Fibroblast of villous mesenchyme (primary cell): ENCODE measurements at regions not wholly inside any gene's neighbourhood (a gene's known extent, or its start where the extent isn't known, plus 50 kb on each side); places are given as distances from the start of the nearest gene placed in this dataset.

Source experiments
- DNase-seq: peaks from one replicate; pipeline ENCODE4 v3.0.0-alpha.2; 2010; ENCODE audit warnings: low read depth
- H3K4me3 ChIP-seq: 2 replicates; pipeline ENCODE4 v1.5.1; 2011; ENCODE audit warnings: low read depth, mild to moderate bottlenecking, low read length
- TF ChIP-seq, protein P1 (sequence below): IDR thresholded peaks from 2 replicates; pipeline ENCODE4 v1.5.1; 2012; ENCODE audit warnings: low read depth, mild to moderate bottlenecking, low read length; ENCODE audit not compliant: insufficient read depth

DNA sequence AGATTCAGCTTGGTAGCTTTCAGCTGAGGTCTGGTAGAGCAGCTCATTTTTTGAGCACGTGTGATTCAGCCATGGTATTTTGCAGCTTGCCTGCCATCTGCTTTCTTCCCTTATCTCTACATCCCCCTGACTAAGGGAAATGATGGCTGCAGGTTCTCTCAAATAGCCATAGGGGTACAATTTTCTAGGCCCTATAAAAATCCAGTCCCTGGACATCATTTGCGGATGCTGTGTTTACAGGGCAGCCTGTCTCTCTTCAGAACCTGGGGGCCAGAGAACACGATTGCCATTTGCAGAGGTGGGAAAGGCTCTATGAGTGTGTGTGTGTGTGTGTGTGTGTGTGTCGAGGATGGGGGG lies 442.7 kb upstream of the MEIS1 start:
- H3K4me3 ChIP-seq: no peak overlapping the region
- no peak for DNase-seq
- TF ChIP-seq, protein P1, sequence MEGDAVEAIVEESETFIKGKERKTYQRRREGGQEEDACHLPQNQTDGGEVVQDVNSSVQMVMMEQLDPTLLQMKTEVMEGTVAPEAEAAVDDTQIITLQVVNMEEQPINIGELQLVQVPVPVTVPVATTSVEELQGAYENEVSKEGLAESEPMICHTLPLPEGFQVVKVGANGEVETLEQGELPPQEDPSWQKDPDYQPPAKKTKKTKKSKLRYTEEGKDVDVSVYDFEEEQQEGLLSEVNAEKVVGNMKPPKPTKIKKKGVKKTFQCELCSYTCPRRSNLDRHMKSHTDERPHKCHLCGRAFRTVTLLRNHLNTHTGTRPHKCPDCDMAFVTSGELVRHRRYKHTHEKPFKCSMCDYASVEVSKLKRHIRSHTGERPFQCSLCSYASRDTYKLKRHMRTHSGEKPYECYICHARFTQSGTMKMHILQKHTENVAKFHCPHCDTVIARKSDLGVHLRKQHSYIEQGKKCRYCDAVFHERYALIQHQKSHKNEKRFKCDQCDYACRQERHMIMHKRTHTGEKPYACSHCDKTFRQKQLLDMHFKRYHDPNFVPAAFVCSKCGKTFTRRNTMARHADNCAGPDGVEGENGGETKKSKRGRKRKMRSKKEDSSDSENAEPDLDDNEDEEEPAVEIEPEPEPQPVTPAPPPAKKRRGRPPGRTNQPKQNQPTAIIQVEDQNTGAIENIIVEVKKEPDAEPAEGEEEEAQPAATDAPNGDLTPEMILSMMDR: no peak

DNA sequence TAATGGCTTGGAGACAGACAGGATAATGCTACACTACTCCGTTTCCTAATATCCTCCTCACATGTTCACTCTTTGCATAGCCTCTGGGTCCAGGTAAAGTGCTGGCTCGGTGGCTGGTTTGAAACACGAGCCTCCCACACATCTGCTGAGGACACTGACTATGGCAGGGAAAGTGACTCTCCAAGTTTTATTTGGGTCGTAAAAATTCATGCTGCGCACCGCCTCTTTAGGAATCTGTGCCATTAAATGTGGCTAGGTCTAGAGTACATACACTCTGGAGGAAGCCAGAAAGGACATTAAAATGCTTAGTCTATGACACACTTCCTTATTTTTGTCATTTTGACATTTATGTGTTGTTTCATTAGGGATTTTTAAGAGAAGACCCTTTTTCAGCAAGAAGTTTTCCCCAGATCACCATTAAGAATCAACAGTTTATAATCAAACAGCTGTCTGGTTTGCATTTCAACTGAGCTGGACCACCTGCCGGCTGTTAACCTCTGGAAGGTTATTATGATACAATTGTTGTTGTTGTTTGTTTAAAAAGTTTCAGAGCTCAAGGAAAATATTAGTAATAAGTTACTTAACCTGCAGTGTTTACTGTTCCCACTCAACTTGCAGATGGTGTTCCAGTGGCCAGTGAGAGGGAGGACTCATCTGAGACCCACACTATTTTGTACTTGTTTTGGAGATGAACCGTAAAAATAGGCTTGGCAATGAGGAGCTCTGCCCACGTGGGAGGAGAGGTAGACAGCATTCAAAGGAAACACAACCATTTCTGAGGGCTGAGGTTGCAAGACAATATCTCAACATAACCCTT lies 443.3 kb upstream of the MEIS1 start:
- peak; percentile 28 for DNase-seq
- no peak overlapping the region for H3K4me3 ChIP-seq
- TF ChIP-seq, protein P1: no peak

DNA sequence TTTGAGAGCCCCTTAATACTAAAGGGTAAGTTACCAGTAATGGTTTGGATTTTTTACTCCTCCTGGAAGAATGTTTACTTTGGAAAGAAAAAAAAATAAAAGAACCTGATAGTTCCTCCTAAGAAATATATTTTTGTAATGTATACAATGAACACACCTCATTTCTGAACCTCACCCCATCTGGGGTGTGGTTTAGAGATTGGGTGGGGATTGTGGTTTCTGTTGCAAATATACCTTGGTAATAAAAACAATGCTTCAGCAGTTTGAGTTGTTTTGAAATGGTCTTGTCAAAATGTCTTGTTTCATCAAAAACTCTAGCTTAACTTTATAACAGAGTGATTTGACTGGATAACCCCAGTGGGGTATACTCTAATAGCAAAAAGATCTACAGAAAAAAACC lies 448.9 kb upstream of the MEIS1 start:
- no peak for DNase-seq
- H3K4me3 ChIP-seq: no peak overlapping the region
- TF ChIP-seq, protein P1: no peak

DNA sequence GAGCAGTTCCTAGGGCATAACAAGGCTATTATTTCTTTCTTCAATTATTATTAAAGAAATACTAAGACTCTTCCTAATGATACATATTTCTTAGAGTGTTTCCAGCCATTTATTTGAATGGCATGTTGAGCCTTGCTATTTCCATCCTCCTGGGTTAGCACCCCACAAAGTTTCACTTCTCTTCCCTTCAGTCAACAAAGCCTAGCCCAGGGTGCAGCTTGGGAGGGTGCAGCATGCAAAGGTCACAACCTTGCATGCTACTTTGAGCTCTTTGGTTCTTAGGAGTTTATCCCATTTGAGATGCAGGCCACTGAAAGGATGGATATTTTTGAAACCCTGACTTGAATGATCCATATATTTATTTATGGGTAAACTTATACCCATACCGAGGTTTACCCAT lies 454.4 kb upstream of the MEIS1 start:
- DNase-seq: no peak
- H3K4me3 ChIP-seq: no peak overlapping the region
- TF ChIP-seq, protein P1: no peak

DNA sequence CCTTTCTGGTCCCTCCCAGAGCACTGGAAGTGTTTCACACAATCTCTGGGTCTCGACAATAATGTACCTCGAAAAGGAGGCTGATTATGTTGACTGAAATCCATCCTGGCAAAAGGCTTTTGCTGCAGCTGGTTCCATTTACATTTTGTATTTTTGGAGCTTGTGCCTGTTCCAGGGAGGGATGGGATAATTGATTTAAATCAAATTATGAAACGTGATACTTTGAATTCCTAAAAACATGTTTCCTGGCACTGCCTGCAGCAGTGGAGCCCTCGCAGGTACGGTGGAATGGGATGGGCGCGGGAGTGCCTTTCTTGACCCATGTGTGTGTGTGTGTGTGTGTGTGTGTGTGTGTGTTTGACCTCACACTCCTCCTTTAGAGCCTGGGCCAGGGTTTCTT lies 455.5 kb upstream of the MEIS1 start:
- TF ChIP-seq, protein P1: no peak
- DNase-seq: no peak
- H3K4me3 ChIP-seq: no peak overlapping the region

DNA sequence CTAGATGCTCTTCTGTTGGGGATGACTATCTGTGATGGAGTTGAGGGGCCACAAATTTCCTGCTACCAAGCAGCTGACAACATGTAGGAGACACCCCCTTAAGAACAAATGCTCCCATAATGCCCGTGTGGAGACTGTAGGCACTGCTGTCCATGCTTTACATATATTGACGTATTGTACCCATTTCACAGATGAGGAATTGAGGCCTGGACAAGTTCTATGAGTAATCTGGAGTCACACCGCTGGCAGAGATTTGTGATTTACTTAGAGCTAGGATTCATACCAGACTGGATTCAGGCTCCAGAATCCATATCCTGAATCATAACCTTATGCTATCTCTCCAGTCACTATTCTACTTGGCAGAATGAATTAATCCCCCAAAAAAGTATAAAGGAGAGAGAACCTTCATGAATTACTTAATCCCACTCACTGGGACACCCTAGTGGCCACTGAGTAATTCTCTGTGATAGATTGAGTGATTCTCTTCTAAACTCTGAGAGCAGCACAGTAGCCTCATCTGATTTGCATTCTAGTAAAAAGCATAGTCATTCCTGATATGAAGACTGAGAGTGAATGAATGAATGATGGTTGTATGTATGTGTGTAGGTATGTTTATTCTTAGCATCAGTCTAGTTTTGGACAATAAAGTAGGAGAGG lies 460.7 kb upstream of the MEIS1 start:
- H3K4me3 ChIP-seq: no peak overlapping the region
- TF ChIP-seq, protein P1: peak; percentile 26
- no peak for DNase-seq
